ENCODE measurements at regions not wholly inside any gene's neighbourhood (a gene's known extent, or its start where the extent isn't known, plus 50 kb on each side); places are given as distances from the start of the nearest gene placed in this dataset.

DNA sequence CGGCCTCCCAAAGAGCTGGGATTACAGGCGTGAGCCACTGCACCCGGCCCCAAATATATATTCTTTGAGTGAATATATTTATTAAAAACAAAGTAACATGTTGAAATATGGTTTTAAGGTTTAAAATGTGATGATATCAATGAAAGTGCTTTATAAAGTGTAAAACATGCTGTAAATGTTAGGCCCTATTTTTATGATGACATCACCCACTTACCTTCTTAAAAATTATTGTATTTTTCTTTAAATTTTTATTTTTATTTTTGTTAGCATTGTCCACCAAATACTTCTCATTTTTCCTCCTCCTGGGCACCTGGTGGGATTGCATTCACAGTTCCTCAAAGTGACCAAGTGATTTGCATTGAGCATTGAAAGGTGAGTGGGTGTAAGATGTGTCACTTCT lies 152.6 kb upstream of the TBX3 start:
- TF ChIP-seq CTCF (conservative IDR thresholded peaks at IDR 0.05 in 1 of 2, IDR thresholded peaks at IDR 0.05 in 1 of 2; ENCODE audit: low read depth in 1 of 2, low read length in 2 of 2) (no peak), EZH2 (IDR thresholded peaks at IDR 0.05; ENCODE audit: low read length, missing control alignments) (no peak)

Measured in fibroblast of lung (primary cell).